ENCODE measurements at regions not wholly inside any gene's neighbourhood (a gene's known extent, or its start where the extent isn't known, plus 50 kb on each side); places are given as distances from the start of the nearest gene placed in this dataset.
"Not testable (repeated sequence)": the region's sequence is repeated elsewhere in the genome, so short reads cannot be mapped to it uniquely, and the experiment has no call there.

GRCh38 chr3:99348451-99348850 is 289.9 kb upstream of the COL8A1 start:
- DNase-seq (no peak), ATAC-seq (ENCODE audit: poor library complexity) (no peak)
- intact Hi-C loops (cut with DNase I) = no loop called here

GRCh38 chr3:99344216-99344615 is 294.2 kb upstream of the COL8A1 start:
- ATAC-seq (ENCODE audit: poor library complexity) (no peak), DNase-seq (no peak)
- intact Hi-C loops (cut with DNase I) = no loop called here

GRCh38 chr3:99342383-99342782 is 296.0 kb upstream of the COL8A1 start:
- intact Hi-C loops (cut with DNase I) = no loop called here
- ATAC-seq (ENCODE audit: poor library complexity) = no peak
- DNase-seq = no peak

- ATAC-seq (ENCODE audit: poor library complexity) (no peak), DNase-seq (no peak)
- intact Hi-C loops (cut with DNase I) = no loop called here
Measured at GRCh38 chr3:99339222-99339621, 299.2 kb upstream of the COL8A1 start.

- DNase-seq (no peak), ATAC-seq (ENCODE audit: poor library complexity) (no peak)
- intact Hi-C loops (cut with DNase I) = no loop called here
Measured at GRCh38 chr3:99332718-99333117, 305.7 kb upstream of the COL8A1 start.

GRCh38 chr3:99332276-99332675 is 306.1 kb upstream of the COL8A1 start:
- DNase-seq (no peak), ATAC-seq (ENCODE audit: poor library complexity) (no peak)
- intact Hi-C loops (cut with DNase I) = no loop called here

- DNase-seq (no peak), ATAC-seq (ENCODE audit: poor library complexity) (no peak)
- intact Hi-C loops (cut with DNase I) = no loop called here
Measured at GRCh38 chr3:99330924-99331532, 307.4 kb upstream of the COL8A1 start.

- ATAC-seq (ENCODE audit: poor library complexity) (no peak), DNase-seq (no peak)
- intact Hi-C loops (cut with DNase I) = no loop called here
Measured at GRCh38 chr3:99330281-99330680, 308.1 kb upstream of the COL8A1 start.

GRCh38 chr3:99325402-99325801 is 313.0 kb upstream of the COL8A1 start:
- ATAC-seq (ENCODE audit: poor library complexity) = peak; percentile 72
- intact Hi-C loops (cut with DNase I) = no loop called here
- no peak for DNase-seq

- DNase-seq (no peak), ATAC-seq (ENCODE audit: poor library complexity) (no peak)
- intact Hi-C loops (cut with DNase I) = no loop called here
Measured at GRCh38 chr3:99324636-99325203, 313.7 kb upstream of the COL8A1 start.

- intact Hi-C loops (cut with DNase I) = no loop called here
- ATAC-seq (ENCODE audit: poor library complexity) = no peak
- DNase-seq = no peak
Measured at GRCh38 chr3:99323940-99324339, 314.5 kb upstream of the COL8A1 start.

- DNase-seq = no peak
- no peak for ATAC-seq (ENCODE audit: poor library complexity)
- intact Hi-C loops (cut with DNase I) = no loop called here
Measured at GRCh38 chr3:99322551-99322950, 315.8 kb upstream of the COL8A1 start.

GRCh38 chr3:99321261-99321660 is 317.1 kb upstream of the COL8A1 start:
- ATAC-seq (ENCODE audit: poor library complexity) (no peak), DNase-seq (no peak)
- intact Hi-C loops (cut with DNase I) = no loop called here

GRCh38 chr3:99319961-99320360 is 318.4 kb upstream of the COL8A1 start:
- DNase-seq = no peak
- intact Hi-C loops (cut with DNase I) = no loop called here
- ATAC-seq (ENCODE audit: poor library complexity) = no peak

- intact Hi-C loops (cut with DNase I) = no loop called here
- ATAC-seq (ENCODE audit: poor library complexity) (no peak), DNase-seq (no peak)
Measured at GRCh38 chr3:99319450-99319849, 318.9 kb upstream of the COL8A1 start.

GRCh38 chr3:99317201-99317600 is 321.2 kb upstream of the COL8A1 start:
- ATAC-seq (ENCODE audit: poor library complexity) (no peak), DNase-seq (no peak)
- intact Hi-C loops (cut with DNase I) = no loop called here

- ATAC-seq (ENCODE audit: poor library complexity) (no peak), DNase-seq (no peak)
- intact Hi-C loops (cut with DNase I) = no loop called here
Measured at GRCh38 chr3:99315896-99316295, 322.5 kb upstream of the COL8A1 start.

- ATAC-seq (ENCODE audit: poor library complexity) (no peak), DNase-seq (no peak)
- intact Hi-C loops (cut with DNase I) = no loop called here
Measured at GRCh38 chr3:99313485-99313884, 324.9 kb upstream of the COL8A1 start.

- intact Hi-C loops (cut with DNase I) = no loop called here
- ATAC-seq (ENCODE audit: poor library complexity) = no peak
- DNase-seq = no peak
Measured at GRCh38 chr3:99298661-99299060, 339.7 kb upstream of the COL8A1 start.

- ATAC-seq (ENCODE audit: poor library complexity) (no peak), DNase-seq (no peak)
- intact Hi-C loops (cut with DNase I) = no loop called here
Measured at GRCh38 chr3:99295836-99296235, 342.6 kb upstream of the COL8A1 start.

- DNase-seq; intact Hi-C loops (cut with DNase I); ATAC-seq (ENCODE audit: poor library complexity): not testable (repeated sequence)
Measured at GRCh38 chr3:99294092-99294491, 344.3 kb upstream of the COL8A1 start.
